ENCODE measurements at regions not wholly inside any gene's neighbourhood (a gene's known extent, or its start where the extent isn't known, plus 50 kb on each side); places are given as distances from the start of the nearest gene placed in this dataset.
"Not testable (repeated sequence)": the region's sequence is repeated elsewhere in the genome, so short reads cannot be mapped to it uniquely, and the experiment has no call there.

DNA sequence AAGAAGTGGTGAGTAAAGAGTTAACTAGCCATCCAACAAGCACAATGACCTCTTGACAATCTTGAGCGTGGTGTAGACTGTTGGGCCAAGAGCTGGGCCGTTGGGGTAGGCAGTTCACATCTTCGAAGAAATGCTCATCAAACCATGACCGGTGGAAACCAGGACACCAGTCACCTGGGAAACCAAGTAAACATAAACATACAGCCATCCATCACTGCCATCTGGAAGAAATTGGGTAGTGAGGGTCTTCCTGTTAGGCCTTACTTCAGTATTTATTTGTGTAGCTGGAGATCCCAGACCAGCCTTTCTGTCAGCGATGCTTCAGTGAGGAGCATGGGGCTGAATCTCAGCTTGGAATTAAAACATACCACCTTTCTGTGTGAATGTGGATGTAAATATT, 108.1 kb upstream of the HAO2 start:
- no peaks in the 10 kb centered on the region for H3K36me3 Mint-ChIP-seq (ENCODE audit: low read depth)
- no peaks in the 10 kb centered on the region for H3K27me3 Mint-ChIP-seq (ENCODE audit: low read depth)
- no peak overlapping the region for H3K27ac Mint-ChIP-seq
- no peaks in the 10 kb centered on the region for H3K9me3 Mint-ChIP-seq
- H3K4me1 Mint-ChIP-seq (ENCODE audit: low read depth), result no peaks in the 10 kb centered on the region
- H3K4me3 Mint-ChIP-seq (ENCODE audit: low read depth), result no peak overlapping the region
- no peak for DNase-seq (ENCODE audit: low spot score)
- intact Hi-C loops (cut with micrococcal nuclease), result no loop called here

DNA sequence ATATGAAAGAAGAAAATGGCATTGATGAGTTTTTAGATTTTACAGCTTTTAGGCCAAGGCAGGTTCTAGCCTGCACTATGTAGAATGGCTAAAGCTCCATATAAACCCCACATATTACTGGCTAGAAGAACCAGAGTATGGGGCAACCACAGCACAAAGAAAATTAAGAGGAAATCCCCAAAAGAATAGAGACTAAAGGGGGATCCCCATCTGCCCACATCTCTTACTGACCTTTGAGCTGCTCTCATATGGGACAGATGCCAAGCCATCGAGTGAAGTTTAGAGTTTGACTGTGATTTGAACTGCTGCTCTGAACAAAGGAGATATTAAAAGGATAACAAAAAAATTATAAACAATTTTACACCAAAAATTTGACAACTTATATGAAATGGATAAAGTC, 102.2 kb upstream of the HAO2 start:
- Mint-ChIP-seq H3K27me3 (ENCODE audit: low read depth) (peaks cover 8% of the 10 kb centered on the region), H3K4me1 (ENCODE audit: low read depth) (peaks cover 2% of the 10 kb centered on the region), H3K4me3 (ENCODE audit: low read depth) (no peak overlapping the region), H3K9me3 (no peaks in the 10 kb centered on the region), H3K27ac (no peak overlapping the region), H3K36me3 (ENCODE audit: low read depth) (no peaks in the 10 kb centered on the region)
- intact Hi-C loops (cut with micrococcal nuclease), result no loop called here
- DNase-seq (ENCODE audit: low spot score), result no peak

DNA sequence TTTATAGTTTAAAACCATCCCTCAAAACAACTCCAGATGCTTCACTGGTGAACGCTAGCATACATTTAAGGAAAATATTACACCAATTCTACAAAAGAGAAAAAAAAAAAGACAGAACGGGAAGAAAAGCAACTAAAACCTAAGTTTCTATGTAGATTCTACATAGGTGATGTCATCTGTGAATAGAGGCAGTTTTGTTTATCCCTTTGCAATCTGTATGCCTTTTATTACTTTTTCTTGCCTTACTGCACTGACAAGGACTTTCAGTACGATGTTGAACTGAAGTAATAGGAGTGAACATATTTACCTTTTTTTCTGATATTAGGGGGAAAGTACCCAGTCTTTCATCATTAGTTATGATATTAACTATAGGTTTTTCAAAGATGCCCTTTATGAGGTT, 101.7 kb upstream of the HAO2 start:
- no peak overlapping the region for H3K27ac Mint-ChIP-seq
- H3K27me3 Mint-ChIP-seq (ENCODE audit: low read depth), result peaks cover 10% of the 10 kb centered on the region

DNA sequence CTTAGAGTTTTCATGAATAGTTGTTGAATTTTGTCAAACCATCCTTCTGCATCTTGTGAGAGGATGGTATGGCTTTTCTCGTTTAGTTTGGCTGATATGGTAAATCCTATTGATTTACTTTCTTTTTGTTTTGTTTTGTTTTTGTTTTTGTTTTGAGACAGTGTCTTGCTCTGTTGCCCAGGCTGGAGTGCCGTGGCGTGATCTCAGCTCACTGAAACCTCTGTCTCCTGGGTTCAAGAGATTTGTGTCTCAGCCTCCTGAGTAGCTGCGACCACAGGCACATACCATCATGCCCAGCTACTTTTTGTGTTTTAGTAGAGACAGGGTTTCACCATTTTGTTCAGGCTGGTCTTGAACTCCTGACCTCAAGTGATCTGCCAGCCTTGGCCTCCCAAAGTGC, 101.3 kb upstream of the HAO2 start:
- H3K9me3 Mint-ChIP-seq; H3K4me3 Mint-ChIP-seq (ENCODE audit: low read depth); DNase-seq (ENCODE audit: low spot score); H3K36me3 Mint-ChIP-seq (ENCODE audit: low read depth); H3K27ac Mint-ChIP-seq; intact Hi-C loops (cut with micrococcal nuclease); H3K4me1 Mint-ChIP-seq (ENCODE audit: low read depth): not testable (repeated sequence)
- H3K27me3 Mint-ChIP-seq (ENCODE audit: low read depth), result peaks cover 10% of the 10 kb centered on the region

More for the DNA sequence above, 101.7 kb upstream of the HAO2 start:
- DNase-seq (ENCODE audit: low spot score), result no peak
- Mint-ChIP-seq H3K9me3 (no peaks in the 10 kb centered on the region), H3K4me1 (ENCODE audit: low read depth) (peaks cover 2% of the 10 kb centered on the region), H3K4me3 (ENCODE audit: low read depth) (no peak overlapping the region), H3K36me3 (ENCODE audit: low read depth) (no peaks in the 10 kb centered on the region)
- intact Hi-C loops (cut with micrococcal nuclease), result no loop called here

DNA sequence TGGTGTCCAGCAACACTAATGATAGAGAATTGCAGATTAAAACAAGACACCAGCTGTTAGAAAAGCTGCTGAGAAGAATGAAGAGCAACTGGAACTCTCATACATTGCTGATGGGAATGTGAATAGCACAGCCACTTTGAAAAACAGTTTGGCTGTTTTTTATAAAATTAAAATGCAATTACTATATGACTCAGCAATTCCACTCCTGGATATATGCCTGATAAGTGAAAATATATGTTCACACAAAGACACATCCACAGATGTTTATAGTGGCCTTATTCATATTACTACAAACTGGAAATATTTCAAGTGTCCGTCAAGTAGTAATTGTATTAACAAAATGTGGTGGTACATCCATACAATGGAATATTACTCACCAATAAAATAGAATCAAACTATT, 99.7 kb upstream of the HAO2 start:
- Mint-ChIP-seq H3K9me3 (no peaks in the 10 kb centered on the region), H3K36me3 (ENCODE audit: low read depth) (no peaks in the 10 kb centered on the region), H3K27ac (no peak overlapping the region), H3K4me3 (ENCODE audit: low read depth) (no peak overlapping the region), H3K27me3 (ENCODE audit: low read depth) (peaks cover 16% of the 10 kb centered on the region), H3K4me1 (ENCODE audit: low read depth) (peaks cover 2% of the 10 kb centered on the region)
- intact Hi-C loops (cut with micrococcal nuclease), result no loop called here
- DNase-seq (ENCODE audit: low spot score), result no peak

DNA sequence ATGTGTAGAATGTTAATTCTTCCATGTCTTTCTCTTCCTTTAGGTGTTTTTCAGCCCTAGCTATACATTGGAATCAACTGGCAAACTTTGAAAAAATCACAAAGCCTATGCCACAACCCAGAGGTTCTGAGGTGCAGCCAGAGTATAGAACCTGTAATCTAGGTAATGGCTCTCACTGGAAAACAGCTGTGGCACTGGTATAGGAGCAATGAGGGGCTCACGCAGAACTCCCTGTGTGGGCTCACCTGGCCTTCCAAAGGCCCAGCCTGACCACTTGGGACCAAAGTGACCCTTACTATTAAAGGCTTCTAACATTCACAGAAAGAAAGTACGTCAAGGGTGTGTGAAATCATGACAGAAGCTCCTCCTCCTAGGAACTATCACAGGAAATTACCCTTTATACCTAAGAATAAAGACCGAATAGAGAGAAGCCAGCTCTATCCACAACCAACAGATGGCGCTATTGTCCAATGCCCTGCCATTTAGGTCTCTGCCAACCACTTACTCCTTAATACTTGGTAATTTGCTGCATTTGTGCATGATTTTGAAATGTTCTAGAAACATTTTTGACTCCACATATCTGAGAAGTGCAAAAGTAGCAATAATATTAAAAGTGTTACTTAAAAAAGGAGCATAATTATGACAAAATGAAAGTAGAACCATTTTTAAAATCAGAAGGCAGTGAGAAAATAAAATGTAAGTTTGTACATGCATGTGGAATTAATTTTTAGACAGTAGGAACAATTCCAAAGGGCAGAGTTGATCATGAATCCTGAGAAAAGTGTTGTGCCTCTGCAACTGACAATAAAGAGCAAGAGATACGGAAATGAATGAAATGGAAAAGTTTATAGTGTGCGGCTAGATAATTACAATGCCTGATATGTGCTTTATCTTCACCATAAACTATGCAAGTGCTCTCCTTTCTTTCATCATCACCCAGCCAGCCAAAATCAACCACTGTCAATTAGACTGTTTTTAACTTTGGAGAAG, 93.1 kb upstream of the HAO2 start:
- intact Hi-C loops (cut with micrococcal nuclease), result no loop called here
- DNase-seq (ENCODE audit: low spot score), result peak; percentile 11
- H3K4me3 Mint-ChIP-seq (ENCODE audit: low read depth), result no peak overlapping the region
- H3K9me3 Mint-ChIP-seq, result no peaks in the 10 kb centered on the region
- H3K4me1 Mint-ChIP-seq (ENCODE audit: low read depth), result no peaks in the 10 kb centered on the region
- no peaks in the 10 kb centered on the region for H3K36me3 Mint-ChIP-seq (ENCODE audit: low read depth)
- H3K27me3 Mint-ChIP-seq (ENCODE audit: low read depth), result peaks cover 8% of the 10 kb centered on the region
- H3K27ac Mint-ChIP-seq, result no peak overlapping the region

DNA sequence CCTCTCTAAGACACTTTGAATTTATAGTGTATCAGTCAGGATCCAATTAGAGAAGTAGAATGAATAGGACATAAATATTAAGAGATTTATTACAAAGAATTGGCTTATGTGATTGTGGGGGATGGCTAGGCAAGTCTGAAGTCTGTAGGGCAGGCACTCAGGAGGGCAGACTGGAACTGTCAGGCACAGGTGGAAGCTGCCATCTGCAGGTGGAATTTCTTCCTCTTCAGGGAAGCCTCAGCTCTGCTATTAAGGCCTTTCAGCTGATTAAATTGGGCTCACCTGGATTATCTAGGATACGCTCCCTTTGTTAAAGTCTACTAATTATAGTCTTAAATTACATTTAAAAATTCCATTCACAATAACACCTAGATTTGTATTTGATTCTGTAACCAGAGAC, 92.0 kb upstream of the HAO2 start:
- Mint-ChIP-seq H3K4me1 (ENCODE audit: low read depth) (no peaks in the 10 kb centered on the region), H3K4me3 (ENCODE audit: low read depth) (no peak overlapping the region), H3K9me3 (no peaks in the 10 kb centered on the region), H3K36me3 (ENCODE audit: low read depth) (no peaks in the 10 kb centered on the region), H3K27me3 (ENCODE audit: low read depth) (peaks cover 8% of the 10 kb centered on the region), H3K27ac (no peak overlapping the region)
- intact Hi-C loops (cut with micrococcal nuclease), result no loop called here
- DNase-seq (ENCODE audit: low spot score), result no peak

DNA sequence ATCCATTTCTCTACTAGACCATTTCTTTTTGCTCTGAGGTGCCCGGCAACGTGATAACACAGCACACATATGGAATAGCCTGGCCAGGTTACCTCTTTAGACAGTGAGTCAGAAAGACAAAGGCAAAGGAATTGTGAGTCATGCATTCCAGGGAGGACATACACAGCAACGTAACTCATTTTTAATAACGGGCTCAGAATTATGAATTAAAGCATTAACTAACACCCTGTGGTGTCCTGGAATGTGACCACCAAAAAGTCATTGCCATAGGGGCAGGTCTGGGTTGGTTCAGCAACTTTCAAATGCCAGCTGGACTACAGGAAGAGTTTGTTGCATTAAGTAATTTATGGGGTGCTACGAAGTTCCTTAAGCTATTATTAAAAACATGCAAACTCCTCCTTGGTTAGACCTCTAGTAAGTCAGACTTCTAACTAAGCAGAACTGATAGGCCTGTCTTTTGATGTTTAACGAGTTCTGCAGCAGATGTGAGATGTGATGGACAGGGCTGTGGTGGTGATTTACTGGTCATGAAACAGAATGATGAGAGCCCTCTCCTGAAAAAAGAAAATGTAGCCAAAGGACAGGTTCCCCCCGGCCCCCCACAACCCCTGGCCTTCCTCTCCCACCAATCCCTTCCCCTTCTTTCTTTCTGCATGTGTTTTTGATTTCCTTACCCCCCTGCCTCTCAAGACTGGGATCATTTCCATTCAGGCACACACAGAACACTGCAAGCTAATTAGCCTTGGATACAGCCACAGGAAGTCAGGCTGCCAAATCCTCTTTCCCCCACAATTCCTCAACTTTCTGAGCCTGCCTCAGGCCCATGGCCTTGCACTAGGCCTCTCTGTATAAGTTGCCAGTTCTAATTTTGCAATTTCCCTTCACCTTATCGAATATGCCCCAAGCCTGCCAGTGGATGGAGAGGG, 88.9 kb upstream of the HAO2 start:
- Mint-ChIP-seq H3K27ac (no peak overlapping the region), H3K27me3 (ENCODE audit: low read depth) (peaks cover 11% of the 10 kb centered on the region), H3K9me3 (no peaks in the 10 kb centered on the region), H3K36me3 (ENCODE audit: low read depth) (no peaks in the 10 kb centered on the region), H3K4me3 (ENCODE audit: low read depth) (no peak overlapping the region), H3K4me1 (ENCODE audit: low read depth) (no peaks in the 10 kb centered on the region)
- DNase-seq (ENCODE audit: low spot score), result no peak
- intact Hi-C loops (cut with micrococcal nuclease), result no loop called here

DNA sequence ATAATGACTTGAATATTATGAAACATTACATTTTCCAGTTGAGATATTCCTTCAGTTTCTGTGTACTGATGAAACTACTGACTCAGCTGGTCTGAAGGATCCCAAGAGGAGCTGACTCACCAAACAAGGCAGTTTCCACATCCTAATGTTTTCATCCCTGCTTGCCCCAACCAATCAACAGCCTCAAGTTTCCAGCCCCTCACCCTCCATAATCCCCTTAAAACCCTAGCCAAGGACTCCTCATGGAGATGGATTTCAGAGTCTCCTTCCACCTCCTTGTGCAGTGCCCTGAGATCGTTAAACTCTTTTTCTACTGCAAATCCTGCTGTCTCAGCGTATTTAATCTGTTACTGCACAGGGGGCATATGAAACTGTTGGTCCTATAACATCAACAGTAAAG, 83.1 kb upstream of the HAO2 start:
- Mint-ChIP-seq H3K4me3 (ENCODE audit: low read depth) (no peak overlapping the region), H3K27ac (no peak overlapping the region), H3K27me3 (ENCODE audit: low read depth) (peaks cover 11% of the 10 kb centered on the region), H3K9me3 (no peaks in the 10 kb centered on the region), H3K36me3 (ENCODE audit: low read depth) (no peaks in the 10 kb centered on the region), H3K4me1 (ENCODE audit: low read depth) (no peaks in the 10 kb centered on the region)
- DNase-seq (ENCODE audit: low spot score), result no peak
- intact Hi-C loops (cut with micrococcal nuclease), result no loop called here

DNA sequence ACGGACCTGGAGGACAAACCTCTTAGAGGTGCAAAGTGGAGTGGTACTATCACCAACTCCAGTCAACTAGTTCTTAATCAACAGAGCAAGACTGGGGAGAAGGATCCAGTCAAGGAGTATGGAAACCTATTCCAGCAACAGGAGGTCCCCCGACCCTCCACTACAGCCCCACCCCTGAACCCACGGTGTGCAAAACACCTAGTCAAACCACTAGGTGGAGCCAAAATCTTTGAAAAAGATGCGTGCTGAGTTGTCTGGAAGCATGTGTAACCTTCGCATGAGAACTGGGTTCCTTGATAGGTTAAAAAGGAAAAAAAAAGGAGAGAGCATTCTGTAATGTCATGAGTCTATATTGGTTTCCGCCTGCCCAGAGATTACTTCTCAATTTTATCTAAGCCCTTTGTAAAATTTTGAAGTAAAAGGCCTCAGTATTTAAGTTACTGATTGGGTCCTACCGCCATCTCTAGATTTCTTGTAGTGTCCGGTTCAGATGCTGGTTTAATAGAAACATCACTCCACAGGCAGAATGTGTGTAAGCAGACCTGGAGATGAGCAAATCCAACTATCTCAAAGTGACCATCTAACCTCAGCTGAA, 81.9 kb upstream of the HAO2 start:
- intact Hi-C loops (cut with micrococcal nuclease), result loop anchor here (2.0 kb wide), 1 partner anchor 80 kb away; no protein-coding TSS in a partner anchor
- Mint-ChIP-seq H3K4me1 (ENCODE audit: low read depth) (no peaks in the 10 kb centered on the region), H3K27me3 (ENCODE audit: low read depth) (peaks cover 11% of the 10 kb centered on the region), H3K9me3 (no peaks in the 10 kb centered on the region), H3K36me3 (ENCODE audit: low read depth) (no peaks in the 10 kb centered on the region), H3K27ac (no peak overlapping the region), H3K4me3 (ENCODE audit: low read depth) (no peak overlapping the region)
- peak; percentile 9 for DNase-seq (ENCODE audit: low spot score)

DNA sequence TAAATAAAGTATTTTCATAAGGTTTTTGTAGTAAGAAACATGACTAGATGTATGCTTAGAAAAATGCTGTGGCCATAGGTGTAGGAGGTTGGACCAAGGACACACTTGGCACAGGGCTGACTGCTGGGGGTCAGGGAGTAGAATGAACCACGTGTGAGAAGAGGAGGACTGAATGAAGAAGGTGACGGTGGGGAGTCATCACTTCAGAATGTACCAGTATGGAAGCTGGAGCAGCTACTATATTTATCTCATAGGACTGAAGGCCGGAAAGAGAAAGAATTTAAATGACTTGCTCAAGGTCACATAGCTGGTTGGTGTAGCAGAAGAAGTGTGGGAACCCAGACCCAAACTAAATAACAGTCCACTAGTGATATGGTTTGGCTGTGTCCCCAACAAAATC, 79.8 kb upstream of the HAO2 start:
- DNase-seq (ENCODE audit: low spot score), result no peak
- H3K9me3 Mint-ChIP-seq, result no peaks in the 10 kb centered on the region
- intact Hi-C loops (cut with micrococcal nuclease), result no loop called here
- peaks cover 5% of the 10 kb centered on the region for H3K27me3 Mint-ChIP-seq (ENCODE audit: low read depth)
- H3K27ac Mint-ChIP-seq, result no peak overlapping the region
- H3K36me3 Mint-ChIP-seq (ENCODE audit: low read depth), result no peaks in the 10 kb centered on the region
- H3K4me1 Mint-ChIP-seq (ENCODE audit: low read depth), result no peaks in the 10 kb centered on the region
- no peak overlapping the region for H3K4me3 Mint-ChIP-seq (ENCODE audit: low read depth)

DNA sequence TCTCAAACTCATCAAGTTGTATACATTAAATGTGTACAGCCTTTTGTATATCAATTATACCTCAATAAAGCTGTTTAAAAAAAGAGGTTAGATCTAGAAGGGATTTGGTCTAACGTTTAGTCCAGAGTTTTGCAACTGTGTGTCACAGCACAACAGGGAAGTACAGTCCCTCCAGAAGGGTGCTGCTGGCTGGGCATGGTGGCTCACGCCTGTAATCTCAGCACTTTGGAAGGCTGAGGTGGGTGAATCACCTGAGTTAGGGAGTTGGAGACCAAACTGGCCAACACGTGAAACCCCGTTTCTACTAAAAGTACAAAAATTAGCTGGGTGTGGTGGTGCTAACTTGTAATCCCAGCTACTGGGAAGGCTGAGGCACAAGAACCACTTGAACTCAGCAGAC, 78.3 kb upstream of the HAO2 start:
- intact Hi-C loops (cut with micrococcal nuclease), result no loop called here
- no peaks in the 10 kb centered on the region for H3K27me3 Mint-ChIP-seq (ENCODE audit: low read depth)

More for the DNA sequence above, 78.3 kb upstream of the HAO2 start:
- H3K4me3 Mint-ChIP-seq (ENCODE audit: low read depth), result no peak overlapping the region
- H3K27ac Mint-ChIP-seq, result no peak overlapping the region
- no peak for DNase-seq (ENCODE audit: low spot score)
- no peaks in the 10 kb centered on the region for H3K9me3 Mint-ChIP-seq
- H3K36me3 Mint-ChIP-seq (ENCODE audit: low read depth), result no peaks in the 10 kb centered on the region
- H3K4me1 Mint-ChIP-seq (ENCODE audit: low read depth), result no peaks in the 10 kb centered on the region
